ENCODE measurements at regions not wholly inside any gene's neighbourhood (a gene's known extent, or its start where the extent isn't known, plus 50 kb on each side); places are given as distances from the start of the nearest gene placed in this dataset.

- TF ChIP-seq CTCF (IDR thresholded peaks at IDR 0.05): no peak
Measured at GRCh38 chr12:42673535-42673934, 84.0 kb upstream of the PRICKLE1 start.

- TF ChIP-seq CTCF (IDR thresholded peaks at IDR 0.05): no peak
Measured at GRCh38 chr12:42670719-42671118, 81.2 kb upstream of the PRICKLE1 start.

GRCh38 chr12:42669553-42669952, 80.0 kb upstream of the PRICKLE1 start:
- no peak for TF ChIP-seq CTCF (IDR thresholded peaks at IDR 0.05)

- no peak for TF ChIP-seq CTCF (IDR thresholded peaks at IDR 0.05)
Measured at GRCh38 chr12:42666671-42667243, 77.2 kb upstream of the PRICKLE1 start.

DNA sequence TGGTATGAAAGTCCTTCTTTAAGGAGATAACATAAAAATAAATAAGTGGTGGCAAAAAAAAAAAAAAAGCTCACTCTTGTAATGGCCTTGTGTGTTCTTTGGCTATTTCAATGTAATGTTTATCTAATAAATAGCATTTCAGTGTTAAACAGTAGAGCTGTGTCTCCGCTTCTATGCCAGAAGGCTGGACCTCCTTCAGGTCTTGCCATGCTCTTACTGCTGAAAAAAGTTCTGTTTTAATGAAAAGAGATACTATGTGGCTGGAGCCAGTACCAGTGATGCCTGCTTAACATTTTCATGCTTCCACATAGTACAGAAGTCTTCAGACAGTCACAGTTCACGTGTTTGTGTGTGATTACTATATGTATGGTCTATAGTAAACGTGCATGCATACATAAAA, 74.1 kb upstream of the PRICKLE1 start:
- TF ChIP-seq CTCF (IDR thresholded peaks at IDR 0.05): no peak

GRCh38 chr12:42660968-42661937, 71.7 kb upstream of the PRICKLE1 start:
- no peak for TF ChIP-seq CTCF (IDR thresholded peaks at IDR 0.05)

- no peak for TF ChIP-seq CTCF (IDR thresholded peaks at IDR 0.05)
Measured at GRCh38 chr12:42660117-42660516, 70.6 kb upstream of the PRICKLE1 start.
